HG03439 (cell line): ENCODE measurements at regions not wholly inside any gene's neighbourhood (a gene's known extent, or its start where the extent isn't known, plus 50 kb on each side); places are given as distances from the start of the nearest gene placed in this dataset.
"Not testable (repeated sequence)": the region's sequence is repeated elsewhere in the genome, so short reads cannot be mapped to it uniquely, and the experiment has no call there.

Source experiments
- ATAC-seq: cut with Tn5 transposase; IDR thresholded peaks from one replicate; pipeline ENCODE4 v1.9.1; 2021; ENCODE audit warnings: mild to moderate bottlenecking, moderate library complexity; ENCODE audit not compliant: unreplicated experiment

GRCh38 chr9:31736581-31737179 lies 647.8 kb upstream of the ACO1 start:
- no peak for ATAC-seq

GRCh38 chr9:31740705-31741104 lies 643.7 kb upstream of the ACO1 start:
- no peak for ATAC-seq

- no peak for ATAC-seq
Measured at GRCh38 chr9:31744589-31744988, 639.9 kb upstream of the ACO1 start.

- ATAC-seq: no peak
Measured at GRCh38 chr9:31745468-31745867, 639.0 kb upstream of the ACO1 start.

GRCh38 chr9:31745886-31746285 lies 638.6 kb upstream of the ACO1 start:
- ATAC-seq: no peak

DNA sequence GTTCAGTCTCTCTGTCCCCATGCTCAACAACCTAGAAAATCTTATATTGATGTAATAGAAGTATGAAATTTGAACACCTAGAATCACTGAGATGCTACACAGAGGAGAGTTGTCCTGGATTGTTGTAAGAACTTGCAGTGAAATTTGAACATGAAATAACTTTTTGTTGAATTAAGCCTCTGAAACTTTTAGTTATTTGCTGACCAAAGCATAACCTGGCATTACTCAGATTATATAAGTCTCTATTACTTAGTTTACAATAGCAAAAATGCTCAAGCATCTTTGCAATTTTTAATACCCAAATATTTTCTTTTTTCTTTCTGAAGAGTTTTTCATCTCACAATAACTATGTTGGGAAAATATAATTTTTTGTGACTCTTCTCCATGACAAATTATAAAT lies 630.7 kb upstream of the ACO1 start:
- ATAC-seq: no peak

GRCh38 chr9:31759703-31760102 lies 624.7 kb upstream of the ACO1 start:
- no peak for ATAC-seq

DNA sequence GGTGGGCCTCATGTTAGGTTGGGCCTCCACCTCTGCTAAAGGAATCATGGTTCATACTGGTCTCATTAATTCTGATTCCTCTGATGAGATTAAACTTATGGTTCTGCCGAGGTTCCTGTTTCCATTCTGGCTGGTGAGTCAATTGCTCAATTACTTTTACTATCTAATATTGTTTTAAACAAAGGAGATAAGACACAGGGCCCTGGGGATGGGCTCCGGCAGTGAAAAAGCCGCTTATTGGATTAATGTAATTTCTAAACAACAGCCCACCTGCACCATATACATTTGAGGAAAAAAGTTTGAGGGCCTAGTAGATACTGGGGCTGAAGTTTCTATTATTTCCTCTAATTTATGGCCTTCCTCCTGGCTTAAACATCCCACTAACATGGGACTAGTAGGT lies 610.4 kb upstream of the ACO1 start:
- ATAC-seq: not testable (repeated sequence)

DNA sequence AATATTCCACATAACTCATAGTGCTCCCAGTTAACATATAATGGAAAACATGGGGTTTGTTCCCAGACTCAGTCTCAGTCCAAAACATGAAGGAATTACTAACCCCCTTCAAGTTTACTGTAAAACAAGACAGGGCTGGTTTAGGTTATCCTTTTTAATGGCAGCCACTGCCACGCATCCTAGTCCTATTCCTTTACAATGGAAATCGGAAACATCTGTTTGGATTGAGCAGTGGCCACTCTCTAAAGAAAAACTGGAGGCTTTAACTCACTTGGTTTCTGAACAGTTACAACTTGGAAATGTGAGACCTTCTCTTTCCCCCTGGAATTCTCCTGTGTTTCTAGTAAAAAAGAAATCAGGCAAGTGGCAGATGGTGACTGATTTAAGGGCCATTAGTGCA lies 609.9 kb upstream of the ACO1 start:
- no peak for ATAC-seq

DNA sequence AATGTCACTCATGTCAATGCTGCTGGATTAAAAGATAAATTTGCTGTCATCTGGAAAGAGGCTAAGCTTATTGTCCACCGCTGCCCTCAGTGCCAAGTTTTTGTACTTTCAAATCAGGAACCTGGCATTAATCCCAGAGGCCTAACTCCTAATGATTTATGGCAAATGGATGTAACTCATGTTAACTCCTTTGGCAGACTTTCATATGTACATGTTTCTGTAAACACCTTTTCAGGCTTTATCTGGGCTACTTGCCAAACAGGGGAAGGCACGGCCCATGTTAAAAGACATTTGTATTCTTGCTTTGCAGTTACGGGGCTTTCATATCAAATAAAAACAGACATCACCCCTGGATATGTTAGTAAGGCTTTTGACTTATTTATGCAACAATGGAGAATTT lies 608.0 kb upstream of the ACO1 start:
- ATAC-seq: no peak

GRCh38 chr9:31783491-31783890 lies 601.0 kb upstream of the ACO1 start:
- ATAC-seq: no peak

- ATAC-seq: no peak
Measured at GRCh38 chr9:31790720-31791119, 593.7 kb upstream of the ACO1 start.

- ATAC-seq: no peak
Measured at GRCh38 chr9:31799953-31800609, 584.4 kb upstream of the ACO1 start.

DNA sequence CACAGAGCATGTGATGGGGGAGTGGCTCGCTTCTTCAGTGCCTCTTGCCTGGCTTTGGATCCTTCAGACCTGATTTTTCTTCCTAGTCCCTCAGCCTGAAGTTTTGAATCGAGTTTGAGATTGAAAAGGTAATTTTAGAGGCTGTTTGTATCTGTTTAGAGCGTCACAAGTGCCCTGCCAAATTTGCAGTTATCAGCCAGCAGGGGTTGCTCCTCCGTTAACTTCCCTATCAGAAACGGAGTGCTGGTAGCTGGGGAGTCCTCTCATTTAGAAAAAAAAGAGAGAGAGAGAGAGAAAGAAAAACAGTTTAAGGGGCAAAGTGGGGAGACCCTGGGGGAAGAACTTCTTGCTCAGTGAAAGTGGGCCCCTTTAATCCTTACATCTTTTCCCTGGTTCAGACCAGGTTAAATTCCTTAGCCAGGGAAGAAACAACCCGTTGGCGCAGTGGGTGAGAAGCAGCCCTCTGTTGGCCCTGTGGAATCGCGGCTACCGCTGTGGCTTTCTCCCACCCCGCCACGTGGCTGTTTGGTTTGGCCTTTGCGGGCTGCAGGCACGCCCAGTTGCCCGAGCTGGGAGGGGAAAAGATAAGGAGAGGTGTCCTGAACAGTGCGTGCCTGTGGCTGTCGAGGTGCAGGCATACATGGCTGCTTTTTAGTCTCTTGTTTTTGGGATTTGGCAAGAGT lies 576.7 kb upstream of the ACO1 start:
- no peak for ATAC-seq

DNA sequence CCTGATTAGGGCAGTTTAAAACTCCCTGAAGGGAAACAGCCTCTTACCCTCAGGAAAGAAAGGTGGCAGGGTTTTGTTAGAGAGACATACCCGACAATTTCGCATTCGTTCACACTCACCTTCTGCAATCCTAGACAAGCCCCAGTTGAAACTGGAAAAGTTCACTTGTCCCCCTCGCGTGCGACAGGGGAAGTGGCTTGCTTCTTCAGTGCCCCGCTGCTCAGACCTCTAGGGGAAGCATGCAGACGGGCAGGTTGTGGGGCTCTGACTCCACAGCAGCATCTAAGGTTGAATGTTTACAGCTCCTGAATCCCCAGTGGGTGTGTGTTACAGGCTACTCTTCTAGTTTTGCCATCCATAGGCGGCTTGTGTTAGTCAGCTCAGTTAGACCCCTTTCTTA lies 575.7 kb upstream of the ACO1 start:
- ATAC-seq: no peak

DNA sequence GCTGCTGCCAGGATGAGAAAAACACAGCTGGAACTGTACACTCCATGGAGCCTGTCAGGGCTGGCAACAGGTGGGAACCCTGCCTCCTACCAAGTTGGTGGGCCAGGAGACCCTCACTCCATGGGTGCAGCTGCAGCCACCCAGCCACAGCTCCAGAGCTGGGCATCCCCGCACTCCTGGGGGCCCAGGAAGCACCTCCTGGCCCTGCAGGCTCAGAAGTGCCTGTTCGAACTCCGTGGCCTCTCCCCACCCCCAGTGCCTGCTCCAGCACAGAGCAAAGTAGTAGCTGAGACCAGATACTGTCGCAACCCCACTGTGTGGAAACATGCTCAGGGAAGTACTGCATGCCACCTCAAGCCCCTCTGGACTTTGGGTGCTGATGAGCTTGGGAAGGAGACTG lies 564.0 kb upstream of the ACO1 start:
- no peak for ATAC-seq

GRCh38 chr9:31821583-31821982 lies 562.9 kb upstream of the ACO1 start:
- no peak for ATAC-seq

GRCh38 chr9:31823365-31823764 lies 561.1 kb upstream of the ACO1 start:
- no peak for ATAC-seq

- no peak for ATAC-seq
Measured at GRCh38 chr9:31824860-31825259, 559.6 kb upstream of the ACO1 start.

- ATAC-seq: no peak
Measured at GRCh38 chr9:31837211-31837610, 547.2 kb upstream of the ACO1 start.

GRCh38 chr9:31839273-31839672 lies 545.2 kb upstream of the ACO1 start:
- no peak for ATAC-seq

DNA sequence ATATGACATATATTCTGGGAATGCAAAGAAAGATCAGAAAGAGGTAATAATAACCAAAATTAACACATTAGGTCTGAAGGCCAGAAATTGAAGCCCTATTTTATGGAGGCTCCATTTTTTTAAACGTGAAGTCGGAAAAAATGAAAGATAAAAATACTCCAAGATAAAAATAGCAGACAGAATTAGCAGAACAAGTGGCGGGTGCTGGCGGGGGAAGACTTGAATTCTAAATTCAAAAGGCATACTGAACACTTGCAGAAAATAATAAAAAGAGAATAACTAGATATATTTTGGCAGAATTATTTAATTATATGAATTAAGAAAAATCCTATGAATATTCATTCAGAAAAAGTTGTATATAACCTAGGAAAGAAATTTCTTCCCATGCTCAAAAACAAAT lies 543.7 kb upstream of the ACO1 start:
- no peak for ATAC-seq
